ENCODE measurements at regions not wholly inside any gene's neighbourhood (a gene's known extent, or its start where the extent isn't known, plus 50 kb on each side); places are given as distances from the start of the nearest gene placed in this dataset.
"Not testable (repeated sequence)": the region's sequence is repeated elsewhere in the genome, so short reads cannot be mapped to it uniquely, and the experiment has no call there.

GRCh38 chr16:85202631-85203461 is 90.6 kb upstream of the CIBAR2 start:
- DNase-seq (ENCODE audit: low spot score), result peak; percentile 96

DNA sequence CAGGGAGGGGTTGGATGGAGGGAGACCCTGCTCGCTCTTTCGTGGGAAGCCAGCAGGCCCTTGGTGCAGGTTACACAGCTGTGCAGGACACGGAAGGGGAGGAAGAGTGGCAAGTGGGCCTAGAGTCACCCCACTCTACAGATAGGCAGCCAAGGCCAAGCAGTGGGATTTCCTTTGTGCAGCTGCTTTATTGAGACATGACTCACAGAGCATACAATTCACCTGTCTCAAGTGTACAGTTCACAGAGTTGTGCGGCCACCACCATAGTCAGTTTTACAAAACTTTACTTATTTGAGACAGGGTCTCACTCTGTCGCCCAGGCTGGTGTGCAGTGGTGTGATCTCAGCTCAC is 91.2 kb upstream of the CIBAR2 start:
- DNase-seq (ENCODE audit: low spot score), result no peak

GRCh38 chr16:85204242-85205010 is 92.2 kb upstream of the CIBAR2 start:
- DNase-seq (ENCODE audit: low spot score), result peak; percentile 73

GRCh38 chr16:85205257-85205656 is 93.0 kb upstream of the CIBAR2 start:
- DNase-seq (ENCODE audit: low spot score), result not testable (repeated sequence)

- DNase-seq (ENCODE audit: low spot score), result peak; percentile 35
Observed at GRCh38 chr16:85205747-85206471, 93.6 kb upstream of the CIBAR2 start.

DNA sequence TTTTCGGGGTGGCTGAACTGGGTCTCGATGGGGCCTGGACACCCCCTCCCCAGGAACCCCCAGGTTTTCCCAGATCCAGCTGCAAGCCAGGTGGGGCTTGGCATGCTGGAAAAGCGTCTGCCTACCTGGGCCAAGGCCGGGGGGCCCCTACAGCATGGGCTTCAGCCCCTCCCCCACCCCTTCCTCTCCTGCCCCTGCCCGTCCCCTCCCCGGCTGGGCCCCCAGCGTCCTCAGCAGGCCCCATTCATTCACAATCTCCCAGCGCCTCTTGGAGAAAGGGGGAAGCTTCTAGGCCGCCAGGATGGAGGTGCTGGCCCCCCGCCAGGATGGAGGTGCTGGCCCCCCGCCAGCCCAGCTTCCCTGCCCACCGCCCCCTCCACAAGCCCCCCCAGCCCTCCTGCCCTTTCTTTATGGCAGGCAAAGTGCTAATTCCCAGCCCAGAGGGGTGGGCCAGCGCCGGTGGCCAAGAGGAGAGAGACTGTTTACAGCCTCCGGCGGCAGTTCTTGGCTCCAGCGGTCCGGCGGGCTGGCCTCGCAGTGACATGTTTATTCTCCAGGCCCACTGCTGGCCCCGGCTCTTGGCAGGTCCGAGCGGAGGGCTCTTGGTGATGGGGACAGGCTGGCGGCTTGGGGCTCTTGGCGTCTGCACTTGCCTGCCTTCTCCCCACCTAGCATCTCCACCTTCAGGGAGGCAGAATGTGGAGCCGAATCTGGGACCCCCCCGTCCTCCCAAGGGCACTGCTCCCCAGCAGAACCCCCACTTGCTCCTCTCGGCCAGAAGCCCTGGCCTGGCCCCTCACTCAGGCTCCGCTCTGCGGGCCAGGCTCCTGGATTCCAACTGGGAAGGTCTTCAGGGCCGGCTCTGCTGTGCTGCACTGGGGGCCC is 94.4 kb upstream of the CIBAR2 start:
- no peak for DNase-seq (ENCODE audit: low spot score)

- DNase-seq (ENCODE audit: low spot score), result no peak
Observed at GRCh38 chr16:85207357-85207921, 95.2 kb upstream of the CIBAR2 start.

DNA sequence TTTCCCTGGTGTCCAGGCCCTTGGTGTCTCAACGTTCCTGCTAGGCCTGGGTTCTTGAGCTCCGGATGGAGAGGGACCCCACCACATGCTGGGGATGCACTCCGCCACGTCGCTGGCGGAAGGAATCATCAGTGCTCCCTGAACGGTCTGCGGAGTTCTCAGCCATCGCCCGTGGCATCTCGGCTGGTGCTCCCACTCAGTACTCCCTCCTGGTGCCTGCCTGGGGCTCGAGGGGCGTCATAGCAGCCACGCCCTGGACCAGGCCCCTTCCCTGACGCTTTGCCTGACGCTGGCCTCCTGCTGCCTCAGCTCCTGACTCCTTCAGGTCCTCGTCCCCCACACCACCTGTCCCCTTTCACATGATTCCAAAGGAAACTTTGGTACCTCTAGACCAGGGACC is 95.9 kb upstream of the CIBAR2 start:
- no peak for DNase-seq (ENCODE audit: low spot score)

DNA sequence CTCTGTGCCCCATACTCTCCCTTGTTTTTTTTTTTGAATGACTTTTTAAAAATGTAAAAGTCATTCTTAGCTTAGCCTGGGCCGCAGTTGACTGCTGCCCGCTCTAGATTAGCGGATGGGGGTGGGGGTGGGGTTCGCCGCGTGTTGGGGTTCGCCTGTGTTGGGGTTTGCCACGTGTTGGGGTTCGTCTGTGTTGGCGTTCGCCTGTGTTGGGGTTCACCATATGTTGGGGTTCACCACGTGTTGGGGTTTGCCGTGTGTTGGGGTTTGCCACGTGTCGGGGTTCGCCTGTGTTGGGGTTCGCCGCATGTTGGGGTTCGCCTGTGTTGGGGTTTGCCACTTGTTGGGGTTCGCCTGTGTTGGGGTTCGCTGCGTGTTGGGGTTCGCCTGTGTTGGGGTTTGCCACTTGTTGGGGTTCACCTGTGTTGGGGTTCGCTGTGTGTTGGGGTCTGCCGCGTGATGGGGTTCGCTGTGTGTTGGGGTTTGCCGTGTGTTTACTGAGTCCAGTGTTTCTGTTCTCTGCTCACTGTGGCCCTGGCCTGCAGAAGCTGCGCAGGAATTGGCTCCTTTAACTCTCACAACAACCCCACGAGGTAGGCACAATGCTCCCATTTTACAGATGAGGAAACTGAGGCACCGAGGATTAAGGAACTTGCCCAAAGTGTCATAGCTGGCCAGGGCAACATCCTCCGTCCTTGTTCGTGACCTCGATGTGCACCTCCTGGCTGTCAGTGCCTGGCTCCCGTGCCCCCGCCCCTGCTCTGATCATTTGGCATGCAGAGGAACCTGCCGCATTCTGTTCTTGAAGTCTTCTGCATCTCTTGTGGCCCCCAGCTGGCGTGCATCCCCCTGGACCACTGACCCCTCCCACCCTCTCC is 96.6 kb upstream of the CIBAR2 start:
- DNase-seq (ENCODE audit: low spot score), result no peak

DNA sequence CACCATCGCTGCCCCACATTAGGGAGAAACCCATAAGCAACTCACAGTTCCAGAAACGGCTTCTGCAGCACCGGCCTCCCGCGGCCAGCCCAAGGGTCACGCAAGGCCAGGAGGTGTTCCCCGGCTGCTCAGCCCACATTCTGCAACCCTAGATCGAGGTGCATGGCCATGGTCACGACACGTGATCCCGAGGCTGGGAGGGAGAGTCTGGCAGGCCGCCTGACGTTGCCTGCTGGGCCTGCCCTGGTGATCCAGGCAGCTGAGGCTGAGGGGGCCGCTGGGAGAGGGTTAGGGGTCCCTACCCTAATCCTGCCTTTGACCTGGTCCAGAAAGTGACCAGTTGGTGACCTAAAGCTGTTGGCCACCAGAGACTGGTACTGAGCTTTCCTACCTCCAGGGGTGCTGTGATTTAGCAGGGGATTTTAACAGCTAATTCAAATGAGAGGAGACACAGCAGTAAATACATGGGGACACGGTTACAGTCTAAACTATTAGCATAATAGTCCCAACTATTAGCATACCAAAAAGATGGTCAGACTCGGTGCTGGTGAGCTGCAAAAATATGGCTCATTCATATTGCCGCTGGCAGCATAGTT is 97.4 kb upstream of the CIBAR2 start:
- DNase-seq (ENCODE audit: low spot score), result no peak

GRCh38 chr16:85210423-85211169 is 98.3 kb upstream of the CIBAR2 start:
- peak; percentile 73 for DNase-seq (ENCODE audit: low spot score)

DNA sequence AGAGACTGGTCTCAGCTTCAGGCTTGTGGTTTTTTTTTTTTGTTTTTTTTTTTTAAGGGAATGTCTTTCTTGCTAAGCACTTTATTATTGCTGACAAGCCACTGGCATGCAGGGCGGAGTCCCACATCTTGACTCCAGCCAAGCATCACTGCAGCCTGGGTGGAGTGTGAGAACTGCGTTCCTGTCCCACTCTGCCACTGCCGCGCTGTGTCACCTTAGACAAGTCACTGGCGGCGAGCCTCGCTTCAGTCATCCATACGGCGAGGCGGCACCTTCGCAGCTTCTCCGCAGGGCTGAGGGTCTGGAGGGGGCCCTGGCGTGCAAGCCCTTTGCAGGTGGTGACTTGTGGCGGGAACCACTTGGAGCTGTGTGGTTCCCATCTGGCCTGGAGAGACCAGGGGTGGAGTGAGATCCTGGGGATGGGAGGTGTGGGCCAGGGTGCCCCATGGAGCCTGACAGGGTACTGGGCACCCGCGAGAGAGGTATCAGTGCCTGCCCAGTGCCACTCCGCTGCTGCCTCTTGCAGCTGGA is 99.1 kb upstream of the CIBAR2 start:
- peak; percentile 82 for DNase-seq (ENCODE audit: low spot score)

DNA sequence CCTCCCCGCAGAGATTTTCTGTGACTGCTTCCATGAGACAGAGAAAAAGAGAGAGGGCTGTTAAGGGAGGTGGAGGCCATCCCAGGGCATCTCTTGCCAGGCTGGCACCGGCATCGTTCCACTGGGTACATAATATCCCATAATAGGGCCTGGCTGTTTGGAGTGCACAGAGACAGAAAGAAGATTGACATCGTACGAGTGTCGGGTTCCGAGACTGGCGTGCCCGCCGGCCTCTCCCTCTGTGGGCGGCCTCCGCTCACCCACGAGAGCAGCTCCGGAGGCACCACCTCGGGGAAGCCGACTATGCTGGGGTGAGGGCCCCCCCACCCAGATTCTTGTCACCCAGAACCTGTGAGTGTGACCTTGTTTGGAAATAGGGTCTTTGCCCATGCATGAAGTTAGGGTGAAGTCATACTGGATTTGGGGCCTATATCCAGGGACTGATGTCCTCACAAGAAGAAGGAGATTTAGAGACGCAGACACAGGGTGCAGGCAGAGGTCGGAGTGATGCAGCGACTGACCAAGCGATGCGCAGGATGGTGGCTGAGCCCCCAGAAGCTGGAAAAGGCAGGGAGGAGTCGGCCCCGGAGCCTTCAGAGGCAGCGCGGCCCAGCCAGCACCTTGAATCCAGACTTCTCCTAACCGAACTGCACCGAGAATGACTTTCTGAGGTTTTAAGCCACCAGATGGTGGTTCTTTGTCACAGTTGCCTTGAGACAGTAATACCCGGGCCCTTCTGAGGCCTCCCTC is 101.8 kb upstream of the CIBAR2 start:
- no peak for DNase-seq (ENCODE audit: low spot score)

DNA sequence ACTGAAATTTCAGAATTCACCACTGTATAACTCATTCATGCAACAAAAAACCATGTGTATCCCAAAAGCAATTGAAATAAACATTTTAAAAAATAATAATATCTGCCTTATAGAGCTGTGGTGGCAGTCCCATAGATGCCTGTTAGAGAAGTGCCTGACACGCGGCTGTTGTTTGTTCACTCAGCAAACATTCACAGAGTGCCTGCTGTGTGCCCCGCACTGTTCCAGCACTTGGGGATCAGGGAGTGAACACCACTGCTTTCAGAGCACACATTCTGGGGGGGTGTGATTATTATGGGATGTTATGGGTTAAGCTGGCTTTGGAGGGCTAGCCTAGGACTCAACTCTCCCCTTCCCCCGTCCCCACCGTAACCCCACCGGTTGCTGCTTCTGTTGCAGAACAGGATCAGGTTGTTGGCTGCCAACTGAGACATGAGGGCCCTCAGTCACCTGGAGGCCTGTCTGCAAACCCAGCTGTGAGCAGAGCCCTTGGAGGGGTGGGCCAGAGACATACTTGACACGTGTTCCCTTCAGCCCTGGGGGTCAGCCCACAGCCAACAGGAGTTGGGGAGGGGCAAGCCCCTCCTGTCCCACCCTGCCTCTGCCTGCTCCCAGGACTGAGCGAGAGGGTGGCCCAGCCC is 103.3 kb upstream of the CIBAR2 start:
- no peak for DNase-seq (ENCODE audit: low spot score)

GRCh38 chr16:85216522-85217375 is 104.5 kb upstream of the CIBAR2 start:
- no peak for DNase-seq (ENCODE audit: low spot score)

GRCh38 chr16:85220125-85220839 is 108.0 kb upstream of the CIBAR2 start:
- peak; percentile 82 for DNase-seq (ENCODE audit: low spot score)

Data from GM03348 (cell line).